GM18502 (cell line): ENCODE measurements at regions not wholly inside any gene's neighbourhood (a gene's known extent, or its start where the extent isn't known, plus 50 kb on each side); places are given as distances from the start of the nearest gene placed in this dataset.

ENCODE experiments used
- ATAC-seq: cut with Tn5 transposase; IDR thresholded peaks from one replicate; pipeline ENCODE4 v1.9.1; 2021; ENCODE audit warnings: mild to moderate bottlenecking; ENCODE audit not compliant: unreplicated experiment, poor library complexity

DNA sequence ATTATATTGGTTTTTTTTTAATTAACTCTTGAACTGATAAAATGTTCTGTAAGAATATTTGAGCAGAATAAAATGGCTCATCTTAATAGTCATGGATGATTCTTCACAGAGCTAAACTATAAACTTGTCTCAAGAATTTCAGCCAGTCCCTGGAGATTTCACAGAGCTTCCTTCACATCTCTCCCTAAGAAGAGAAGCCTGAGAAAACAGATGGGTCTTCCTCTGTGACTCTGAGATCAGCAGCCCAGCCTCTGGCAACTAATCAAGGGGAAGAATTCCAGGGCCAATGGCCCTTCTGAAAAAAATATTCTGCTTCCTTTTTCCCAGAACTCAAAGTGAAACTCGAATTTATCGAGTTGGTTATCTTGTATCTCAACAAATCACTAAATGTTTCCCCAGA, 122.2 kb upstream of the ITGA1 start:
- no peak for ATAC-seq

DNA sequence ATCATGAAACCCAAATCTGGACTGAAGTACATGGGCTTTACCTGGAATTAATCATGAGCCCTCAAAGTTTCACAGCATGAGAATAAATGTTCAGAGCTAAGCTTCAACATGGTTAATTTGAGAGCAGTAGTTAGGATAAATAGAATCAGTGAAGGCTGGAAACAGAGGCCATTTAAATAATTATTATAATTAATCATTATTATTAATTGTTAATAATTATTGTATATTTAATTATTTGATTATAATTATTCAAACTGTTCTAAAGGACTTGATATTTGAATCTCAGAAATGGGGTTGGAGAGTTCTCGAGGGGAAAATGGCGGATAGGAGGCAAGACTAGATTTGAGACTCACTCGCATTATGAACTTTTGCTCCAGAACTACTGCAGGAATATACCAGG, 119.6 kb upstream of the ITGA1 start:
- no peak for ATAC-seq

DNA sequence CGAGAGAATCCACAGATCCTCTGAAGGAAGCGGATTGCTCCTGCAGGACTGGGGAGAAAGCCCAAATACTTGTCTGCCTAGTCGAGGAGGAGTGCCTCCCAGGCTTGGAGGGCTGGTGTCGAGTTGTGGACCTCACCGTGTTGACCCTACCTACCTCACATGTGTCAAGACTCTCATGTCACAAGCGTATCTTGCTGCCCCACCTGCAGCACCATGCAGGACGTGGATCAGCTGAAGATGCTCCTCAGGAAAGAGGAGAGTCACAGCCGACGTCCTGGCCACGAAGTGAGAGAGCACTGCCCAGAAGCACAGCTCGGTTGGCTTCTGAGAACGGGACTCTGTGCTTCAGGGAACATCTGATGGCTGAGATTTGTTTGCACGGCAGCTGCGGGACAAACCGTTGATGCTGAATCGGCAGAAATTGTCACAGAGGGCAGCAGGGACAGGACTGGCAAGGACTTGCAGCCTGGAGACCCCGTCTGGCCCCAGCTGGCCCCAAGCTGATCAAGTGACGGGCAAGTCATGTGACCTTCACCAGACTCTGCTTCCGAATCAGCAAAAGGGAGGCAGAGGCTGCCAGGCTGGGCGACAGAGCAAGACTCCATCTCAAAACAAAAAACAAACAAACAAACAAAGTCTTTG, 119.1 kb upstream of the ITGA1 start:
- ATAC-seq, result no peak

DNA sequence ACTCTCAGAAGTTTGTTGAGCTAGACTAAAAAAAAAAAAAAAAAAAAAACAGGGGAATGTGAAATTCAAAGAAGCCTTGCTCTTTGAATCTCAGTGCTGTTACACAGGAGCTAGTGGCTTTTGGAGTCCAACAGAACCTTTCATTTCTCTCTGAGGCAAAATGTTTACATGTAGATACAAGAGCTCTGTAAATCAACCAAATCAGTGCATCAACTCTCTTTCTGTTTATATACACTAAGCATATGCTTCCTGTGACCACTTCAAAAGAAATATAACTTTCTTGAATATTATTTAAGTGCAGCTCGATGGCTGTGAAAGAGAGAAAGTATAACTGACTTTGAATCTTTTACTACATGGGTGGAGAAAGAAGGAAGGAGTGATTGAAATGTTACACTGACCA, 115.3 kb upstream of the ITGA1 start:
- ATAC-seq, result no peak

DNA sequence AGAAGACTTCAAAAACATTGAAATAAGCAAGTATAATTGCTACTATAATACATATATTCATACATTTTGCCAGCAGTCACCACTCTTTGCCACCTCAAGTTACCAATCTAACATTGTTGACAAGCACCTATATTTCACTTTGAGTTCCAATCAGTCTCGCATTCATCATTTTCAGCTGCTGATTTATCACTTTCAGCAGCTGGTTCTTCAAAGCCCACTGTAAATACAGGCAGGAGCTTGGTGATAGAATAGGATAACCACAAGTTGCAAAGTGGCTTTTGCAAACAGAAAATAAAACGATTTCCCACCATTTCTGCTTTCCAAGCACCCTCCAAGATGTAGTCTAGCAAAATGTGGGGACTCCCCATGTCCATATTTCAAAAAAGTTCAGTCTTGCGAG, 114.2 kb upstream of the ITGA1 start:
- ATAC-seq, result no peak

DNA sequence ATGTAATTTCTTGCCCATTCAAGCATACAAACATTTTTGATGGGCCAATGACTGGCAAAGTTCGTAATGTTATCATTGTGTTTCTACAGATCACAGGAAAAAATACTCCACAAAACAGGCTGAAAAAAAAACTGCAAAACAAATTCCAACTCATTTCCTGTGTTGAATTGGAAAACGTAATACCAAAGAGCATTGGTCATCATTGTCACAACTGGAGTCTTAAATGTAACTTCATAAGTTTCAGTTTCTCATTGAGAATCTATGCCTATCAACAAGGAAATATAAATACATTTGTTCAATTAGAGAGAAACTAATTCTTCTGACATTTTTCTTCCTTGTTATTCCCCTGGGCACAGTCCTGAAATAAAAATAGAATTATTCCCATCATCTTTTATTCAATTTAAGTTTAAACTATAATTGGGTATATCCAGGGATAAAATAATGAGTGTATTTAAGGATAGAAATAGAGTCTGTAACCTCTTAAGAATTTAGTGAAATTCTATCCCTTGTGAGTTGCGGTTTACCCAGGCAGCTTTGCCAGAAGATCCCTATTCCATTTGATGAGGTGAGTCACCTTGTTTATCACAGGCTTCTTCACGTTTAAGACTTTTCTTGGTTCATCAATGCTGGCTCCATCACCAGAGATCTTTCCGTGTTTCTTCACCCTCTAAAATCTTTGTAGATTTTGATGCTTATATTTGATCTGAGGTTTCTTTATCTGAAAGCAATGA, 112.7 kb upstream of the ITGA1 start:
- no peak for ATAC-seq

DNA sequence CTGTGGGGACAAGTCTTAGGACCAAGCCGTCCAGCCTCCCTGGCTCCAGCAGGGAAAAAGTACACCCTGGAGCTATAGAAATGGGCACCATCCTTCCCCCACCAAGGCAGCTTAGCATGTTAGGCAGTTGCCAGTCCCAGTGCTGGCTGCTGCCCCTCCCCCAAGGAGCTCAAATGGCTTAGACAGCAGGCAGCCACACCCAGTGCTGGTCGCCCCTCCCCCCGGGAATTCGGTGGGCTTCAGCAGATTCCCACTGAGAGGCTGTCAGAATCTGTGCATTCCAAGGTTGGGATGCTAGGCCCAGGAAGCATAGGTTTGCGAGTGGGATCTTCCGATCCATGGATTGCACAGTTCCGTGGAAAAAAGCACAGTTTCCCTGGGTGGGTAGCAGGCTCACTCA, 105.2 kb upstream of the ITGA1 start:
- no peak for ATAC-seq

DNA sequence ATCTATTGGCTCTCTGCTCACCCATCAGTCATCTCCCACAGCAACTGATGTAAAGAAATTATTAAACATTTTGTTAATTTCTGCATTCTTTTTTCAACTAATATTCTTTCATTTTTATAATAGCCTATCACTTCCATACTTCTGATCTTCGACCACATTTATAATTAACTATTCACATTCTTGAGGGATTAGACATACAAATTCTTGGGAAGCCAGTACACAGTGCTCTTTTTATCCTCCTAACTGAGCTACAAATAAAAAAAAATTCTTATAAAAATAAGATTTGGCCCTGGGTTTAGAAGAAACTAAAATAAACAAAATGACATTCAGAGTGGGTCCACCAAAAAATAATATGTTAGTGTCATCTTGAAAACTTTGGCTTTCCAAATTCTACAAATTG, 103.7 kb upstream of the ITGA1 start:
- no peak for ATAC-seq

DNA sequence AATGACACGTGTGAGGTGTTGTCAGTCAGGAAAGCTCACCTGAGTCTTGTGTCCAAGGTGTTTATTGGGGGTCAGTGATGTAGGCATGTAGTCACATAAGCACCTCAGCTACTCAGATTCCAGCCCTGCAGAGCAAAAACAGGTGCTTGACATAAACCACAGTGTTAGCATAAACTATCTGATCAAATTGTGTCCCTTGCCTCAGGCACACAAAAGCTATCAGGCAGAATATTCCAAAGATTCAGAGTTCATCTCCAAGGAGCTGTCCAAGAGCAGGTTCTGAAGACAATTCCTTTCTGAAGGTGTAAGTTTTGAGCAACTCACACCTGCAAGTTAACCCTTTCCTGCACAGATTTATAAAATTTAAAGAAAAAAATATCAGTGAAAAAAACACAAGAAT, 102.2 kb upstream of the ITGA1 start:
- ATAC-seq, result no peak

DNA sequence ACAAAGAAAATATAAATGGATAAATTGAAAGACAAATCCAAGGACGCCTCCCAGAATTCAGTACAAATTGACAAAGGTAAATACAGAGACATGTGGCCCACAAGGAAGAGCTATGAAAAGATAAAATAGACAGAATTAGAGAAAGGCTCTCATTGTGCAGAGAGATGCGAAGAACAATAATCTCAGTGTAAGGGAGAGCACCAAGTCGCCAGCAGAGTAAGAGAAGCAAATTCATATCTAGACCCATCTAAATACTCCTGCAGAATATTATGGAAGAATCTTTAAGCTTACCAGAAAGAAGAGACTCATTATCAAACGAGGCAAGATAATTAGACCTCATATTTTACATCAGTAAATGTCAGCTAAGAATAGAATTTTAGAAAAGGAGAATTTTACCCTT, 101.7 kb upstream of the ITGA1 start:
- no peak for ATAC-seq

DNA sequence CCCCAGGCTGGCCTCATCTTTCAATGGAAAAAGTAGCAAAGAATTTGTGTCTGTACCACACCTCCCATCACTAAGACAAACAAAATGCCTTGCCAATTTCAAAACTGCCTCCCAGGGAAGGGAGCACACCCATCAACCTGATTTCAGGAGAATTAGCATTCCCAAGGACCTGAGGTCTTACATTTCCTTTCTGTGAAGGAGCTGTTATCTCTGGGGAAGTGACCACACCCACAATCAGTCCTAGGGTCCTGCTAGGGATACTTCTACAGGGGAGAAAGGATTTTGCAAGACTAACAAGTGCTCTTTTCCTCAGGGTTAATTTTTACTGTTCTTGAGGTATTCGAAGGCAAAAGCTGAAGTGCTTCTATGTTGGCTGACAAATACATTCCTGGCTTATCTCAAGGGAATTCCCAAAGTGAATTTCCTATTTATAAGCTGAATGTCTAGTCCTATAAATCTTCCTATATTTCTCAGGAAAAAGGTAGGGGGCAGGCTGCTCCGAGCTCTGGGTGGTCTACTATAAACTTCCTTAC, 97.4 kb upstream of the ITGA1 start:
- no peak for ATAC-seq

DNA sequence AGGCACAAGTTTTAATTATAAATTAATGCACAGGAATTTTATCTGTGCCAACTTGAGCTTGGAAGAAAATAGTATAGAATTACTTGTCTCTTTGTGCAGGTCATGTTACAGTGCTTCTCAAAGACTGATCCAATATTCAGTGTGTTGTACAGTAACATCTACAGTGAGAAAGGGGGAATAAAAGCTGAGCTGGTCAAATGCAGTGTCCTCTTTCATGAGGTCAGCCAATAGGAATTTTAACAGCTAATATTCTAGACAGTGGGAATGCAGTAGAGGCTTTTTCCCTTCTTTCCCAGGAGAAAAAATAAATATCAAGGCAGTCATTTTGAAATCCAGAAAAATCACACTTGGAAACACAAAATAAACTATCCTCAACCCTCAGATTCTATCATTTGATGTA, 95.7 kb upstream of the ITGA1 start:
- no peak for ATAC-seq

DNA sequence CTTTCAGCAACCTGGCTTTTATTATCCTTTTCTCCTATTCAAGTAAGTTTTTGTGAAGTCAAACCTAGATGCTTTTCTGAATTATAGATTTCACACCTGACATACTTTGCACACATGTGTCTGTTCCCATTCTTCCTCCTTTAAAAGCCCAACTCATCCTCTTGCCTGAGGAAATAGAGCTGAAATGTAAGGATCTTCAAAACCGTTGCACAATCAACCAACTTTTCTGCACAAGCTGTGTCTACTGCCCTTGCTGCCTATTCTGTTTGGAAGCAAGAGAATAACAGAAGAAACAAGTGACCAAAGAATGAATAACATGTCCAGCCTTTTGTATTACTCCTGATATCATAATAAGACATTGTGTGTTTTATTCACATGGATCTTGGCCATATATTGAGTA, 95.1 kb upstream of the ITGA1 start:
- no peak for ATAC-seq

DNA sequence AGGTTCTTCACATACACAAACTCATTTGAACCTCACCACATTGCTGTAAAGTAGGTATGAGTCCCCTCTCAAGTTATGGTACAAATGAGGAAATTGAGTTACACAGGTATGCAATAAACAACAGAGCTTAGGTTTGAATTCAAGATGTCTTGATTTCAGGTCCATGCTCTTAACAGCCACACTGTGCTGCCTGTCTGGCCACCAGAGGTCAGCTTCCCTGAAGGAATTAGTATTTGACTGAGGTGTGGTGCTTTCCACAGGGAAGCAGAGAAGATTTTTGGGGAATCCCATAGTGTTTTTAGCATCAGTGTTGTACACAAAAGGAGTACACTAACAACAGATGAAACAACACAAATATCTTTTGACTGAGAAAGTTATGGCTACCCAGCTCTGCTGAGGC, 94.4 kb upstream of the ITGA1 start:
- peak; percentile 82 for ATAC-seq

DNA sequence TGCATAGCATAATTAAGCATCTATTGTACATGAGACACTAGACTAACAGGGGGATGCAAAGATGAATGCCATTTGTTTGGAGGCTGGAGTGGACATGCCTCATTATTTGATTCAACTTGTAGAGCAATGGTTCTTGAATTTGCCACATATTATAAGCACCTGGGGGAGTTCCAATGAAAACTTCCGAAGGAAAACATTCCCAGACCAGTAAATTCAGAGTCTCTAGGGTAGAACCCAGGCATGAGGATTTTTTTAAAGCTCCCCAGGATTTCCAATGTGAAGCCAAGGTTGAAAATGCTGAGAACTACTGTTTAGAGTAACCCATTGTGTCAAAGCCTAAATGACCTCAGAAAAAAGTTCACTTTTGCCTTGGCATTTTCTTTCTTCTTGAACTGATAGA, 93.9 kb upstream of the ITGA1 start:
- ATAC-seq, result no peak

DNA sequence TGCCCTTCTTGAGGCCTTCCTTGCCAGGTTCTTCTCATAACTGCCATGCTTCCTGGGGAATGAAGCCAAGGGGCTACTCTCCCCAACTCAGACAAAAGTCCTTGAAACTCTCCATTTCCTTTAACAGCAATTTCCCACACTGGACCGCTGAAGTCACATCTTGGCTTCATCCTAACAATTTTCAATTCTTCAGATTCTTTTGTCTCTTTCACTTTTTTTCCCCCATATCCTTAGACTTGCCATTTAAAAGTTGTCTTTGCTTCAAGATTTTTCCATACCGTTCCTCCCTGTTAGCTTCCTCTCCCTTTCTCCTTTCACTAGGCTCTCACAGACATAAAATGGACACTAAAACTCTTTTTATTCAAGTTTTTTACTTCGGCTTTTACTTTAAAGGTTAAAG, 93.1 kb upstream of the ITGA1 start:
- ATAC-seq, result no peak

DNA sequence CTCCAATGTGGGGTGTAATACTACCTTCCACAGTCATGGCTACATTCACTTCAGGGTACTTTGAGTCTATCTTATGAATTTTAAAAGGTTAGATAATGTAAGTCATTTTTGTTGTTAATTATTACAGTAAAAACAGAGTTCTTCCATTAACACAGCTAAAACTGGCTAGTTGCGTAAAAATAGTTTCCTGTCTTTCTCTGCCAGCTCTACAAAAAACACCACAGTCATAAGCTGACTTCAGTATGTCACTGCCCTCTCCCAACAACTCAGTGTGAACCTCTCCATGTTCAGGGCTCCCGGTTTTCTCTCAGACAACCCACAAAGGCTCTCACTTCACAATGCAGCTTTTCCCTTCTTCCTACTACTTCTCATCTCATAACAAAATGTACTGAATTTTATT, 84.8 kb upstream of the ITGA1 start:
- ATAC-seq, result no peak

DNA sequence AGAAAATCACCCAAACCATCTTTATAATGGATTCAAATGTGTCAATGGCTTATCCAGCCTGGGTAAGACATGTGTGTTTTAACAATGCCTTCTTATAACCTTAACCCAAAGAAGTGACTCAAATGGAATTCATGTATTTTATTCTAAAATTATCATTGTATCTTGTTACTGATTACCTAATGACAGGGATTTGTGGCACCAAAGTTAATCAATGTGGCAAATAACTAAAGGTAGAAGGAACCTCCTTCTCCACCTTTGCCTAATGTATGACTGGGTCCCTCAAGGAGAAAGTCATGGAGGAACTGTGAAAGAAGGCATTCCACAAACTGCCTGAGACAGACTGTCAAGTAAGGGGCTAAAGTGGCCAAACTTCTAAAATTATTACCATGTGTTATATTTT, 84.4 kb upstream of the ITGA1 start:
- no peak for ATAC-seq

DNA sequence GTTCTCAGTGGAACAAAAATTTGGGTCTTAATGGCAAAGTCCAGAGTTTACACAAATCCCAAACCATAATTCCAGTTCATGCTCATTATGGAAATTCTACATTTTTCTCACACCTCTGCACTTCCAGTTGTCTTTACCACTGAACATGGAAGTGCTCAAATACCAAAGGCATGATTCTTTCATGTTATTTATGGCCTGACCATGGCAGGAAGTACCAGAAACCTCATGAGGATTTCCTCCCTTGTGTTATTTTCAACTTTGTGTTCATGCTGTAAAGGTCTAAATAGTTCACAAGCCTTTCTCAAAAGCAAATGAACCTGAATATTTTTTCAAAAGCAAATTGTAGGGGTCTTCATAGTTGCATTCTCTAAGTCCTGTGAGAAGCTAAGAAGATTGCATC, 82.0 kb upstream of the ITGA1 start:
- ATAC-seq, result no peak

DNA sequence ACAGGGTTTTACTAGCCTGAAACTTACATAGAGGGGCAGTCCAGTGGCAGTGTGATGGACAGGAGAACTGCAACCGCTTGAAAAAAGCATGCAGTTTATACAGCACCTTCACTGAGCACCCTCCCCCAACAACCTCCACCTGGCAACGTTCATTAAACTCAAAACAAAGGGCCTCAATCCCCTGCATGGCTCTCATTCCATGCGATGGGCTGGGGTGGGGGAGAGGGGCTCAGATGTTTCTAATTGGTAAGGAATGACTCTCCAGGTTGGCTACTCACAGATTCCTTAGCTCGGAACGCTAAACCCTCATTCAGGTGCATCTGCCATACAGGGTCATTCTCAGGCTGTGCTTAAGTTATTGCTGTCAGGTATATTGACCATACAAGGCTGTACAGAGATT, 80.9 kb upstream of the ITGA1 start:
- no peak for ATAC-seq

DNA sequence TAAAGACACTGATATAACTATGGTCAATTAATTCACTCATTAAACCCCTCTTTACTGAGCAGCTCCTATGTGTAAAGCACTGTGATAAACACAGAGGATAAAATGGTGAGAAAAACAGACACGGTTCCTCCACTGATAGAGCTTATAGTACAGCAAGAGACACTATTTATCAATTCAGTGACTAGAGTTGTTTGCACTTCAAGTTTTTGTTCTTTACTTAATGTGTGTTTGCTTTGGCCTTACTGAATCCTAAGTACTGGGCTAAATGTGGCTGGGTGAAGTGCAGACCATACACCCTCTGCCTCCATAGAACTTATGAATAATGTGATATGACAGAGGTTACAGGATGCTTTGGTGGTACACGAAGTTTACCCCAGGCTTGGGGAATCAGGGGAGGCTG, 80.1 kb upstream of the ITGA1 start:
- no peak for ATAC-seq

DNA sequence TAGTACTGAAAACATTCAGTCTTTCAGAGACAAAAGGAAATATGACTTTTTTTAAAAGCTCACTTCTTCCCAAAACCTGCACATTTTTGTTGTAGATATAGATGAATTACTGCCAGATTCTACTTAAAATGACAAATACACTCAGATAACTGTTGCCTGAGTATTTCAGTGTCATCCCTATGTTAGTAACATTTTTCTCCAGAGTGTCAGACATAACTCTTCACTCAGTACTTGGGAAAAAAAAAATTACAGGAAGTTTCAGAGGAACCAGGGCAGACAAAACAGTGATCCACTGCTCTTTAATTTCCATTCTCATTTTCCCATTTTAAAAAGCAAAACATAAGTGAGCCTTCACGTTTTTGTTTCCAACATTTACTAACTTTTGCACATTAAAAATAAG, 79.3 kb upstream of the ITGA1 start:
- ATAC-seq, result no peak
